Hematopoietic multipotent progenitor cell treated with erythropoietin and hydrocortisone succinate and interleukin-3 and kit ligand, for 4 days (in vitro differentiated cells): ENCODE measurements at regions not wholly inside any gene's neighbourhood (a gene's known extent, or its start where the extent isn't known, plus 50 kb on each side); places are given as distances from the start of the nearest gene placed in this dataset.
"Not testable (repeated sequence)": the region's sequence is repeated elsewhere in the genome, so short reads cannot be mapped to it uniquely, and the experiment has no call there.

Source experiments
- DNase-seq: peaks from one replicate; pipeline ENCODE4 v3.0.0-alpha.2; 2015

- no peak for DNase-seq
Measured at GRCh38 chr3:153315781-153316180, 153.8 kb downstream of the RAP2B start.

DNA sequence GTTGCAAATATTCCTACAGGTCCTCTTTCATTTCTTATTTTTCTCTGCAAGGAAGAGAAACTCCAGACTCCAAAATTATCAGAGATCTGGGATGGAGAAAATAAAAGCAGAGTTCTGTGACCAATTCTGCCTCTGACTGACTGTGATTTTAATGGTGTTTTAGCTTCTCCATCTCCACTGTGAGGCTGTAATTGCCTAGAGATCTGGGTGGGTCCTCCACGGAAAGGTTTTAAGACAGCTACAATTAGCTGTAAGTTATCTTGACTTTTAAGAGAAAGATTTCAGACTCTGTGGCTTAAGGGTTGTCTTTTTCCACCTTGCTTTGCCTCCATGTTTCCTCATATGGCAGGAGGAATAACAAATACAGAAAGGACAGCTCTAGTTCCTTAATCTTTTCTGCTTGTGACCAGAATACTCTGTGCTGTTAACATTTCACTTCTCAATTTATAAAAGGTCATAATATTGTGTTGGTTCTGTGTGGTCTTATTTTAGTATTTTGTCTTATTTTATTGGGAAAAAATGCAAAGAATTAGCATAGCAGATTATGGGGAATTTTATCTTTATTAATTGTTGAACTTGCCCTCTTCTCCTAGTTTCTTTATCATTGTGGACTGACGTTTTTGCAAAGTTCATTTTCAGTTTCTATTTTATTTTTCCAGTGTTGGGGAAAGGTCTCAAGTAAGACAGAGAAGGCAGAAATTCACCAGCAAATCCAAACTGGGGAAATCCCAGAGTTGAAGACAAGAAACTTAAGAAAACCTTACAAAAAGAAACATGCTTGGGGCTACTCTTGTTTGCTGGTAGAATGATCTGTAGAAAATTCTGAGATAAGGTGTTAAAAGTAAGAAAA lies 157.9 kb downstream of the RAP2B start:
- DNase-seq = no peak

DNA sequence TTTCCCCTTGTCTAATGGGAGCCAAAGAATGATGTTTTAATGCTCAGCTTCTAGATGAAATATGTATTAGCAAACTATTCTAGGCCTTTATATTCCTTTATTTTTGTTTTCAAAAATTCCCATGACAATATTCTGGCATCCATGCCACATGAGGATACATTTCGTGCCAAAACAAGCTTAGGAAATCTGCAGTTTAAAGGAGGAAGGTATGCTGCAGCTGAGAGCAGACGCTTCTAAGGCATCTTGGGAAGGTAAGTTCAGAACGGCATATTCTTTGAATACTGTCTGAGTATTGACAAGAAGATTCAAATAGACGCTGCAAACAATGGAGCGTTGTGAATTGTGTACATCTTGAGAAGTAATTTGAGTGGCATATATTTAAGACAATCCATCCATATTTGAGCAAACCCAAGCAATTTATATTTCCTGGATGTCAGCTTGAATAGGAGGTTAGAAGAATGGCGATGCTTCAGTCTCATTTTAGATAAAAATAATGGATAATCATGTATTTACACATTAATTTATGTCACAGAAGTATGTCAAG lies 158.6 kb downstream of the RAP2B start:
- no peak for DNase-seq

GRCh38 chr3:153328690-153329089 lies 166.7 kb downstream of the RAP2B start:
- no peak for DNase-seq

DNA sequence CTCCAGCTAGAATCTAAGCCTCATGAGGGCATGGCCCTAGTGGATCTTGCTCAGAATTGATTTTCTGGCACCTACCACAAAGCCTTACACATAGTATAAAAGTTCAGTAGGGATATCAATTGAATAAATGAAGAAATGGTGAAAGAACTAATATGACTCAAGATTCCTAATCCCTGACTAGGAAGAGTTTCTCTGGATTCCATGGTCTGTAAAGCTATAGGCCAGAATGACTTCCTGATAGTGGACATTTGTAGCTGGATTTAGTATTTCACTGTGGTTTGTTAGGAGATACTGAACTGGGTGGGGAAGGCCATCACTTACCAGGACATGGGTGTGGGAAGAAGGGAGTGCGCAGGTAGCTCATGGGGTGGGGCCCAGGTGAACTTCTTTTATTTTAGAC lies 168.9 kb downstream of the RAP2B start:
- DNase-seq = no peak

DNA sequence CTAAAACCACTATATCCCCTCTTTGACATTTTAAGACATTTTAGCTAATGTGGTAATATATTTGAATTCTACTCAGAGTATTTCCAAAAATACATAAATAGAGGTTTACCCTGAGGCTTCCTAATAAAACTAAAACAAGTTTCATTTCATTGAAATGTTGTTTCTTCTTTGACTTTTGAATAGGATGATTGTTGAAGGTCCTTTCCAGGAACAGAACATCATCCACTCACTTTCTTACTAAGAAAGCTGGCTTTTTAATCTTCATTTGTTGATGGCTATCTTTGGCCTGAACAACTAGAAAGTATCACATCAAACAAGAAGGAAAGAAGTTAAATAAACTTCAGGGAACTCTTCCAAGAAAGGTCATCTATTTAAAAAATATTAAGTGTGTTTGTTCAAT lies 169.7 kb downstream of the RAP2B start:
- no peak for DNase-seq

GRCh38 chr3:153334558-153334957 lies 172.5 kb downstream of the RAP2B start:
- DNase-seq = no peak

GRCh38 chr3:153337369-153337768 lies 175.3 kb downstream of the RAP2B start:
- DNase-seq = no peak

GRCh38 chr3:153338487-153338886 lies 176.5 kb downstream of the RAP2B start:
- DNase-seq = no peak

DNA sequence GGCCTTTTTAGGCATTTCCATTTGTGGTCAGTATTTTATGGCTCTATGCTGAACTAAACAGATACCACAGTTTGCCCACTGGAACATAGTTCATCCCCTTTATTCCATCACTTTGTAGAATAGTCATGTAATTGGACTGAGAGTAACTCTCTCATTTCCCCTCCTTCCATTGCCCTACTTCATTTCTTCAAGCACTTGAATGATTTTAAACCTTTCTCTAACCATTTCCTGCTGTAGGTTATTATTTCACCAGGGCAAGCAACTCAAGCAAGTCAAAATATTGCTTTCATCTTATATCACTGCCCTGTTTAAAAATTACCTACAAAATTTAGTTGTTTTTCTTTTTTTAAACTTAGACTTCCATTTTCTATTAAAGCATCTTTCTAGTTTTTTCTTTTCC lies 177.0 kb downstream of the RAP2B start:
- no peak for DNase-seq

- no peak for DNase-seq
Measured at GRCh38 chr3:153343988-153344782, 182.2 kb downstream of the RAP2B start.

DNA sequence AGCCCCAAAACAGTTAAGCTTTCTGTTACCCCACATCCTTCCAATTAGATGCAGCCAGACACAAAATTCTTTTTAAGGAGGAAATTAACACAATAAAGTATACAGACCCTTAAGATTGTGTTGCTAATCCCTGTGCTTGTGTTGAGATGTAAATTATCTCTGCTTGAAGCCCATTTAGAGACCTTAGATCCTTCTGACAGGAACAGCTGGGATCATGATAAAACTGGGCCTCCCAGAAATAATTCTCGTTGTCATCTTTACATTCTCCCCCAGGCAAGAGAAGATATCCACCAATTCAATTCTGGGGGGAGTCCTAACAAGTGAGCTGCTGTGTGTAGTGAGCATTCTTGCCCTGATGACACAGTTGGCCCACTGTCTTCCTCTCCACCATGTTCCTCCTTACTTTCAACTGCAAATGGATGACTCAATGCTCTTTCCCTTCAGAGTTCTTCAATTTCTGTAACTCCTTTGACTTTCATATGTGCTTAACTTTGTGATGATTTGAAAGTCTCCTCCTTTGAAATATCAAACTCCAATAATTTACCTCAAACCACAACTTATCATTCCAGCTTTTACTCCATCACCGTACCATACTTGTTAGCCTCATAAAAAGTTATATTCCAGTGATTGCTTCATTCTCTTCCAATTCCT lies 186.6 kb downstream of the RAP2B start:
- no peak for DNase-seq

DNA sequence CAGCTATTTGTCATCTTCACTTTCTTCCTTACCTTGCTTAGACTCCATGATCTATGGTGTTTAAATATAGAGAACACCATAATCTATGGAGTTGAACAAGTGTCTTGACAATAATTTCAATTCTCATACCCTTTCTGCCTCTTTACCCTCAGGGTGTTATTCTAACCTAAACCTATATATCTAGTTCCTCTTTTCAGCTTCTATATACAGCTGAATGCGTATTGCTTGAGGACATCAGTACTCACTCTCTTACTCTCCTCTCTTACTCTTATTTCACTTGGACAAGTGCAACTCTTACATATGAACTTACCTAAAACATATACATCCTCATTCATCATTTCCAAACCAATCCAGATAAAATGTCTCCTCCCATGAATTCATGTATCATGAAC lies 187.1 kb downstream of the RAP2B start:
- no peak for DNase-seq

DNA sequence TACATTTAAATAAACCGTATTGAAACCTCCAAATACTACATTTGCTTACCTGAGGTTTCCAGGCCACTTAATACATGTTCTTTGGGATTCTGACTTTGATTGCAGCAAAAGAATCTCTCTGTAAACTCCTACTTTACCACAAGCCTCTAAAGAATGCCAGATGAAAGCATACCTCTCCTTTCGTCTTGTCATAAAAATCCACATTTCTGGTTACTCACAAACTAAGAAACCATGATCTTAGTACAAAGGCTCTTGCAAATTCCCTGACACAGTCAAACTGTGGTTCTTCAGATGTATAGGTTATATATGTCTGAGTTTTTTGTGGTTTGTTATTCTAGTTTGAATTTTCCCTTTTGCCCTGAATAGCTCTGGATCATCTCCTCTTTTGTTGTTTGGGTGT lies 188.4 kb downstream of the RAP2B start:
- DNase-seq = no peak

DNA sequence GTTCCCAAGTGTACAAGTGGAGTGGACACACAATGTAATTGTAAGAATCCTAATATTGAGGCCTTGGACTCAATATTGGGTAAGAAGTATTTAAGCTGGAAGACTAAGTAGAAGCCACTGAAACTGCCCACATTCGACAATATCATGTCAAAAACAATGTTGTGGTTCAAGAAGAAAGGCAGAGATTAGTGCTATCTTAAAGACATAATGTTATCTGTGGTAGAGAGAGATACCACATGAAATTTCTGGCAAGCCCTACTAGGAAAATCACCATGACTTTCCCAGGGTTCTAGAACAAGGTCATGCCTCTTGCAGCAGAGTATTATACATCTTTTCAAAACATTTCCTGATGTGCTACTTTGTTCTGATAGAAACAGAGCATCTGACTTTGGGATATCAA lies 192.6 kb downstream of the RAP2B start:
- DNase-seq = peak; percentile 61

- no peak for DNase-seq
Measured at GRCh38 chr3:153355559-153355958, 193.5 kb downstream of the RAP2B start.

GRCh38 chr3:153356908-153357307 lies 194.9 kb downstream of the RAP2B start:
- no peak for DNase-seq

GRCh38 chr3:153357436-153357835 lies 195.4 kb downstream of the RAP2B start:
- no peak for DNase-seq

- no peak for DNase-seq
Measured at GRCh38 chr3:153369561-153370374, 207.7 kb downstream of the RAP2B start.

GRCh38 chr3:153370680-153371079 lies 208.7 kb downstream of the RAP2B start:
- no peak for DNase-seq

GRCh38 chr3:153372326-153372725 lies 210.3 kb downstream of the RAP2B start:
- no peak for DNase-seq

DNA sequence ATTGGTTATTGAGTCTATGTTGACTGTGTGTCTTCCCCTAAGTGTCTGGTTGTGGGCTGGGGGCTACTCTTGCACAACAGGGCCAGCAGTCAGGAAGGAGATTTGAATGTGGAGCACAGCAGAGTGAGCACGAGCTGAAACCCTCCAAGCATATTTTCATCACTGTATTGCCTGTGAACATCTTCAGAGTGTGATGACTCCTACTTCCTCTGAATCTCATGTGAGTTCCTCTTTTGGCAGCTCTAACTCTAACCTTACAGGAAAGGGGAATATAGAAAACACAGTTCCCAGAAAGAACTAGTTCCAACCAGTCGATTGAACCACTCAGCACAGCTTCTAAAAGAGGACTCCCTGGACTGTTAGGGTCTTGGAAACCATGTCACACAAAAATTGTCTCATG lies 211.6 kb downstream of the RAP2B start:
- DNase-seq = peak; percentile 71

DNA sequence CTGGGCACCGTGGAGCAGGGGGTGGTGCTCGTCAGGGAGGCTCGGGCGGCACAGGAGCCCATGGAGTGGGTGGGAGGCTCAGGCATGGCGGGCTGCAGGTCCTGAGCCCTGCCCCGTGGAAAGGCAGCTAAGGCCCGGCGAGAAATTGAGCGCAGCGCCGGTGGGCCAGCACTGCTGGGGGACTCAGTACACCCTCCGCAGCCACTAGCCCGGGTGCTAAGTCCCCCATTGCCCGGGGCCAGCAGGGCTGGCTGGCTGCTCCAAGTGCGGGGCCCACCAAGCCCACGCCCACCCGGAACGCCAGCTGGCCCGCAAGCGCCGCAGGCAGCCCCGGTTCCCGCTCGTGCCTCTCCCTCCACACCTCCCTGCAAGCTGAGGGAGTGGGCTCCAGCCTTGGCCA lies 216.3 kb downstream of the RAP2B start:
- not testable (repeated sequence) for DNase-seq
